B cell (primary cell): ENCODE measurements at regions not wholly inside any gene's neighbourhood (a gene's known extent, or its start where the extent isn't known, plus 50 kb on each side); places are given as distances from the start of the nearest gene placed in this dataset.

ENCODE experiments used
- ATAC-seq: fragments of 200-7000 bp; cut with Tn5 transposase; one replicate; pipeline ENCODE4 v1.10.0; 2021; ENCODE audit warnings: low read depth, mild to moderate bottlenecking, moderate number of reproducible peaks, moderate library complexity
- CTCF ChIA-PET: fragments of 350-600 bp; sonication (Branson Sonifier 250); formaldehyde crosslinking; loops from one replicate; lab custom pipeline; 2021; ENCODE audit warnings: antibody characterized with exemption, inconsistent platforms; lab: Charles Lee
- POLR2A ChIA-PET: fragments of 350-600 bp; sonication (Branson Sonifier 250); formaldehyde crosslinking; loops from one replicate; lab custom pipeline; 2021; ENCODE audit warnings: antibody characterized with exemption; lab: Charles Lee
- DNase-seq: peaks from one replicate; pipeline ENCODE4 v3.0.0; 2013
- H2AFZ ChIP-seq: 2 replicates; pipeline ENCODE4 v1.6.1; 2012; ENCODE audit warnings: mild to moderate bottlenecking, low read depth, low read length; ENCODE audit not compliant: insufficient read depth, poor library complexity, severe bottlenecking
- H3K27ac ChIP-seq, 2 donors: 1 replicate in 1 of 2; 2 replicates in 1 of 2; pipeline ENCODE4 v1.5.1; 2012 to 2013; ENCODE audit warnings: low read length in 2 of 2, mild to moderate bottlenecking in 2 of 2, moderate library complexity in 1 of 2
- H3K27me3 ChIP-seq, 4 experiments: fragments of 200-600 bp in 1 of 4; sonication (generic) in 1 of 4; replicated peaks in 1 of 4; 1 replicate in 2 of 4; 2 replicates in 2 of 4; pipeline versions ENCODE4 v1.6.1 to v1.7.0; 2013 to 2016; ENCODE audit warnings: low read length in 3 of 4, mild to moderate bottlenecking in 2 of 4, mixed read lengths in 1 of 4, moderate library complexity in 1 of 4; ENCODE audit not compliant: insufficient read depth in 4 of 4, control insufficient read depth in 3 of 4; ENCODE audit errors: control extremely low read depth in 1 of 4
- H3K36me3 ChIP-seq, 2 experiments: replicated peaks in 1 of 2; 1 replicate in 1 of 2; 2 replicates in 1 of 2; pipeline versions ENCODE4 v1.6.1 to v1.7.1; 2013; ENCODE audit warnings: low read length in 1 of 2; ENCODE audit not compliant: insufficient read depth in 2 of 2, control insufficient read depth in 1 of 2; ENCODE audit errors: control extremely low read depth in 1 of 2, extremely low read depth in 1 of 2
- H3K4me1 ChIP-seq, 2 donors: fragments of 200-600 bp in 1 of 2; sonication (generic) in 1 of 2; 1 replicate in 1 of 2; 2 replicates in 1 of 2; pipeline versions ENCODE4 v1.5.1 to v1.6.1; 2013 to 2017; ENCODE audit warnings: low read length in 2 of 2; ENCODE audit not compliant: control insufficient read depth in 2 of 2, insufficient read depth in 2 of 2
- H3K4me2 ChIP-seq: replicated peaks from 2 replicates; pipeline ENCODE3; 2012; ENCODE audit warnings: mild to moderate bottlenecking, low read depth, low read length; ENCODE audit not compliant: poor library complexity, severe bottlenecking
- H3K4me3 ChIP-seq, 5 experiments: fragments of 200-600 bp in 1 of 5; sonication (generic) in 1 of 5; 1 replicate in 3 of 5; 2 replicates in 2 of 5; pipeline versions ENCODE4 v1.5.1 to v1.7.0; 2011 to 2016; ENCODE audit warnings: low read length in 4 of 5, mild to moderate bottlenecking in 4 of 5, low read depth in 2 of 5, control low read depth in 1 of 5, moderate library complexity in 1 of 5; ENCODE audit not compliant: insufficient read depth in 1 of 5; ENCODE audit errors: control extremely low read depth in 1 of 5, extremely low read depth in 1 of 5
- H3K79me2 ChIP-seq: fragments of 200-600 bp; sonication (generic); one replicate; pipeline ENCODE4 v1.6.0; 2016; ENCODE audit warnings: low read length; ENCODE audit not compliant: control insufficient read depth, insufficient read depth
- H3K9ac ChIP-seq: fragments of 200-600 bp; sonication (generic); 2 replicates; pipeline ENCODE4 v1.6.1; 2017; ENCODE audit warnings: mild to moderate bottlenecking, low read length, moderate library complexity
- H3K9me3 ChIP-seq, 3 donors: one replicate each; pipeline versions ENCODE4 v1.6.1 to v1.7.1; 2013; ENCODE audit warnings: low read length in 2 of 3; ENCODE audit not compliant: control insufficient read depth in 2 of 3, insufficient read depth in 1 of 3; ENCODE audit errors: control extremely low read depth in 1 of 3
- H4K20me1 ChIP-seq: 2 replicates; pipeline ENCODE4 v1.6.0; 2012; ENCODE audit warnings: mild to moderate bottlenecking, low read length; ENCODE audit not compliant: insufficient read depth, control insufficient read depth, poor library complexity, severe bottlenecking
- H3K27ac Mint-ChIP-seq: one replicate; pipeline ENCODE4 v1.8.0; 2021; ENCODE audit warnings: mixed read lengths
- H3K27me3 Mint-ChIP-seq: one replicate; pipeline ENCODE4 v1.8.0; 2021; ENCODE audit warnings: mixed read lengths
- H3K4me1 Mint-ChIP-seq: one replicate; pipeline ENCODE4 v1.8.0; 2021; ENCODE audit warnings: mixed read lengths
- H3K4me3 Mint-ChIP-seq: one replicate; pipeline ENCODE4 v1.8.0; 2021; ENCODE audit warnings: mixed read lengths
- H3K9me3 Mint-ChIP-seq: one replicate; pipeline ENCODE4 v1.8.0; 2022; ENCODE audit warnings: mixed read lengths; ENCODE audit not compliant: insufficient read depth
- EZH2 ChIP-seq: IDR thresholded peaks from 2 replicates; pipeline ENCODE4 v1.6.1; 2012; ENCODE audit warnings: borderline replicate concordance, low read depth, mild to moderate bottlenecking, moderate library complexity, low read length; ENCODE audit not compliant: insufficient read depth, poor library complexity, severe bottlenecking
- WGBS: methylation state at CpG from one replicate; pipeline ENCODE4 v1.1.5; 2013; ENCODE audit warnings: missing lambda C conversion rate; ENCODE audit not compliant: insufficient coverage; 5-methylcytosine and 5-hydroxymethylcytosine counted together
- intact Hi-C: fragments of 100-400 bp; cut with micrococcal nuclease; formaldehyde crosslinking; loops from one replicate; pipeline ENCODE4 v1.10.0; 2022
- TF ChIP-seq, protein P1 (sequence below): fragments of 200-600 bp; IDR thresholded peaks from one replicate; pipeline ENCODE4 v1.8.0; 2022; ENCODE audit warnings: antibody characterized with exemption, mild to moderate bottlenecking

DNA sequence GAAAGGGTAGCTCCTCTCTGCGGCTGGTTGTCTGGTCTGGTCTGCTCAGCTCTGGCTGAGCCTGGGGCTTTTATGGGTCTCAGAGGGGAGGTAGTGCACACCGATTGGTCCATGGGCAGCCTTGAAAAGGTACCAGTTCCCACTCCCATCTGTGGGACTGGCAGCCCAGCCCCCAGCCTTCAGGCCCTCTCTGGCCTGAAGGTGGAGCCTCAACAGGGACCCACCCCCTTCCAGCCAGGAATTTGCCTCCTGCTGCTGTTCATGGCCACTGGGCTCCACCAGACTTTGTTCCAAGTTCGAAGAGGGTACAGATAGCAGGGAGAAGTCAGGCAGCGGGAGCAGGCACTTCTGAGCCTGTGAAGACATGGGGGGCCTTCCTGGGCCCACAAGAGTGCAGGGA lies 165.3 kb upstream of the SLC27A6 start:
- DNase-seq (no peak), ATAC-seq (no peak)
- no peak overlapping the region for H3K27ac ChIP-seq
- H3K4me2 ChIP-seq: no peak overlapping the region
- H3K9ac ChIP-seq: no peak overlapping the region
- ChIA-PET POLR2A (no interaction called here), CTCF (no interaction called here)
- no peaks in the 10 kb centered on the region for H4K20me1 ChIP-seq
- Mint-ChIP-seq H3K27me3 (no peaks in the 10 kb centered on the region), H3K4me1 (no peaks in the 10 kb centered on the region), H3K4me3 (no peak overlapping the region), H3K27ac (no peak overlapping the region), H3K9me3 (no peaks in the 10 kb centered on the region)
- no peaks in the 10 kb centered on the region for H3K27me3 ChIP-seq
- no peak for TF ChIP-seq EZH2
- TF ChIP-seq, protein P1, sequence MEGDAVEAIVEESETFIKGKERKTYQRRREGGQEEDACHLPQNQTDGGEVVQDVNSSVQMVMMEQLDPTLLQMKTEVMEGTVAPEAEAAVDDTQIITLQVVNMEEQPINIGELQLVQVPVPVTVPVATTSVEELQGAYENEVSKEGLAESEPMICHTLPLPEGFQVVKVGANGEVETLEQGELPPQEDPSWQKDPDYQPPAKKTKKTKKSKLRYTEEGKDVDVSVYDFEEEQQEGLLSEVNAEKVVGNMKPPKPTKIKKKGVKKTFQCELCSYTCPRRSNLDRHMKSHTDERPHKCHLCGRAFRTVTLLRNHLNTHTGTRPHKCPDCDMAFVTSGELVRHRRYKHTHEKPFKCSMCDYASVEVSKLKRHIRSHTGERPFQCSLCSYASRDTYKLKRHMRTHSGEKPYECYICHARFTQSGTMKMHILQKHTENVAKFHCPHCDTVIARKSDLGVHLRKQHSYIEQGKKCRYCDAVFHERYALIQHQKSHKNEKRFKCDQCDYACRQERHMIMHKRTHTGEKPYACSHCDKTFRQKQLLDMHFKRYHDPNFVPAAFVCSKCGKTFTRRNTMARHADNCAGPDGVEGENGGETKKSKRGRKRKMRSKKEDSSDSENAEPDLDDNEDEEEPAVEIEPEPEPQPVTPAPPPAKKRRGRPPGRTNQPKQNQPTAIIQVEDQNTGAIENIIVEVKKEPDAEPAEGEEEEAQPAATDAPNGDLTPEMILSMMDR: no peak
- H3K4me1 ChIP-seq: no peaks in the 10 kb centered on the region
- no peaks in the 10 kb centered on the region for H3K79me2 ChIP-seq
- H3K4me3 ChIP-seq: no peak overlapping the region
- intact Hi-C loops: no loop called here
- H2AFZ ChIP-seq: no peak overlapping the region
- 83% methylated on average over 4 of the region's 4 CpGs for WGBS
- peaks cover 0 to 7% (median 0%) of the 10 kb centered on the region in 3 donors for H3K9me3 ChIP-seq
- no peaks in the 10 kb centered on the region for H3K36me3 ChIP-seq

DNA sequence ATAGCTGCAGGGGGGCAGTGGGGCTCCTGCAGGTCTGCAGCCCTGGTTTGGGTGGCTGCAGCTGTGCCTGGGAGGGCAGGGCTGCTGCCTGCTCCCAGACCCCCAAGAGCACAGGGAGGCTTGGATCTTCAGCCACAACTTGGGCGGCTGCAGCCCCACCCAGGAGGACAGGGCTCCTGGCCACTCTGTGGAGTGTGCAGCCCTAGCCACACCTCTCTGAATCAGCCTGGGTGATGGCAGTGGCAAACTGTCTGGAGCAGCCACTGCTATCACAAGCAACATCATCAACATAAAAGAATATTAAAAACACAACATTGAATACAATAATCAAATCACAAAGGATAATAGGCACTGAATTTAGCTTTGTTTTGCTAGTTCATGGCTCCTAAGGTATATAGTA lies 164.9 kb upstream of the SLC27A6 start:
- Histone ChIP-seq H3K27me3 (no peaks in the 10 kb centered on the region), H3K79me2 (no peaks in the 10 kb centered on the region), H3K4me2 (no peak overlapping the region), H3K27ac (no peak overlapping the region), H3K4me3 (no peak overlapping the region), H3K4me1 (no peaks in the 10 kb centered on the region), H3K9ac (no peak overlapping the region), H2AFZ (no peak overlapping the region), H3K36me3 (no peaks in the 10 kb centered on the region), H4K20me1 (no peaks in the 10 kb centered on the region), H3K9me3 (peaks cover 0 to 7% (median 0%) of the 10 kb centered on the region in 3 donors)
- Mint-ChIP-seq H3K4me3 (no peak overlapping the region), H3K27me3 (no peaks in the 10 kb centered on the region), H3K9me3 (no peaks in the 10 kb centered on the region), H3K27ac (no peak overlapping the region), H3K4me1 (no peaks in the 10 kb centered on the region)
- TF ChIP-seq, protein P1: no peak
- TF ChIP-seq EZH2: no peak
- ATAC-seq (no peak), DNase-seq (no peak)
- ChIA-PET CTCF (no interaction called here), POLR2A (no interaction called here)
- intact Hi-C loops: no loop called here
- 100% methylated on average over 1 of the region's 1 CpG for WGBS
